IMR-90 (cell line): ENCODE measurements at regions not wholly inside any gene's neighbourhood (a gene's known extent, or its start where the extent isn't known, plus 50 kb on each side); places are given as distances from the start of the nearest gene placed in this dataset.

ENCODE experiments used
- ATAC-seq: fragments of 200-7000 bp; cut with Tn5 transposase; 2 replicates; pipeline ENCODE4 v1.9.1; 2020; ENCODE audit warnings: low read depth, mild to moderate bottlenecking, moderate library complexity
- BruUV-seq: library from RNA; stranded (reverse); fragments of 400-500 nt; replicated peaks from 2 replicates; lab custom pipeline; 2021; lab: Mats Ljungman, UMichigan
- CTCF ChIA-PET: fragments of 300-600 bp; formaldehyde crosslinking; extraction: SDS; loops from one replicate; lab custom pipeline; 2021; ENCODE audit warnings: antibody characterized with exemption; lab: Yijun Ruan, JAX
- POLR2A ChIA-PET: fragments of 300-600 bp; sonication (Branson Sonifier 250); formaldehyde crosslinking; loops from one replicate; lab custom pipeline; 2022; ENCODE audit warnings: antibody characterized with exemption; ENCODE audit not compliant: unreplicated experiment; lab: Charles Lee
- DNase-seq: peaks from one replicate; pipeline ENCODE4 v3.0.0; 2013
- H2AFZ ChIP-seq: replicated peaks from 2 replicates; pipeline ENCODE3; 2013; ENCODE audit warnings: low read length, mild to moderate bottlenecking; ENCODE audit not compliant: poor library complexity
- H2AK5ac ChIP-seq: 2 replicates; pipeline ENCODE4 v1.6.1; 2013; ENCODE audit warnings: low read depth, low read length, inconsistent platforms
- H2AK9ac ChIP-seq: replicated peaks from 2 replicates; pipeline ENCODE3; 2013; ENCODE audit warnings: mild to moderate bottlenecking, low read depth, low read length, moderate library complexity; ENCODE audit not compliant: poor library complexity
- H2BK120ac ChIP-seq: 2 replicates; pipeline ENCODE4 v1.6.1; 2013; ENCODE audit warnings: low read depth, low read length, inconsistent platforms
- H2BK15ac ChIP-seq: 3 replicates; pipeline ENCODE4 v1.6.1; 2013; ENCODE audit warnings: low read depth, low read length, inconsistent platforms
- H2BK20ac ChIP-seq: 2 replicates; pipeline ENCODE4 v1.6.1; 2013; ENCODE audit warnings: low read depth, mild to moderate bottlenecking, inconsistent platforms, low read length, moderate library complexity
- H2BK5ac ChIP-seq: 2 replicates; pipeline ENCODE4 v1.6.1; 2013; ENCODE audit warnings: mild to moderate bottlenecking, low read depth, low read length, inconsistent platforms; ENCODE audit not compliant: poor library complexity, severe bottlenecking
- H3K14ac ChIP-seq: replicated peaks from 2 replicates; pipeline ENCODE4 v1.6.1; 2013; ENCODE audit warnings: low read depth, low read length, inconsistent platforms
- H3K18ac ChIP-seq: 2 replicates; pipeline ENCODE4 v1.6.1; 2013; ENCODE audit warnings: low read depth, low read length, control low read depth
- H3K23ac ChIP-seq: 2 replicates; pipeline ENCODE4 v1.6.1; 2013; ENCODE audit warnings: low read depth, low read length, inconsistent platforms
- H3K27ac ChIP-seq: 2 replicates; pipeline ENCODE4 v1.5.1; 2013; ENCODE audit warnings: mild to moderate bottlenecking, control low read depth, low read length; ENCODE audit not compliant: insufficient read depth
- H3K27me3 ChIP-seq: 2 replicates; pipeline ENCODE4 v1.6.1; 2013; ENCODE audit warnings: low read length; ENCODE audit not compliant: control insufficient read depth, insufficient read depth
- H3K36me3 ChIP-seq: 2 replicates; pipeline ENCODE4 v1.6.1; 2013; ENCODE audit warnings: low read length, mixed read lengths; ENCODE audit not compliant: control insufficient read depth, insufficient read depth
- H3K4ac ChIP-seq: 2 replicates; pipeline ENCODE4 v1.6.1; 2013; ENCODE audit warnings: low read depth, low read length, inconsistent platforms
- H3K4me1 ChIP-seq: 2 replicates; pipeline ENCODE4 v1.6.1; 2013; ENCODE audit warnings: low read length, mixed read lengths; ENCODE audit not compliant: control insufficient read depth, insufficient read depth
- H3K4me2 ChIP-seq: 2 replicates; pipeline ENCODE4 v1.6.1; 2013; ENCODE audit warnings: low read depth, mild to moderate bottlenecking, control low read depth, low read length, moderate library complexity
- H3K4me3 ChIP-seq: 2 replicates; pipeline ENCODE4 v1.5.1; 2013; ENCODE audit warnings: low read depth, mild to moderate bottlenecking, control low read depth, low read length, moderate library complexity; ENCODE audit not compliant: insufficient read depth
- H3K56ac ChIP-seq: 2 replicates; pipeline ENCODE4 v1.6.1; 2013; ENCODE audit warnings: low read length, inconsistent platforms; ENCODE audit not compliant: insufficient read depth; ENCODE audit errors: extremely low read depth
- H3K79me1 ChIP-seq, 2 experiments: 2 replicates each; pipeline ENCODE4 v1.6.1; 2013; ENCODE audit warnings: low read length in 2 of 2, inconsistent platforms in 1 of 2, low read depth in 1 of 2
- H3K9ac ChIP-seq: 2 replicates; pipeline ENCODE4 v1.6.1; 2013; ENCODE audit warnings: low read depth, low read length, control low read depth
- H3K9me1 ChIP-seq: 2 replicates; pipeline ENCODE4 v1.6.1; 2013; ENCODE audit warnings: low read length, inconsistent platforms; ENCODE audit not compliant: insufficient read depth
- H3K9me3 ChIP-seq: 2 replicates; pipeline ENCODE4 v1.6.1; 2013; ENCODE audit warnings: low read length; ENCODE audit not compliant: control insufficient read depth, insufficient read depth
- H4K20me1 ChIP-seq: 2 replicates; pipeline ENCODE4 v1.6.1; 2013; ENCODE audit warnings: low read length, inconsistent platforms; ENCODE audit not compliant: insufficient read depth
- H4K5ac ChIP-seq: 2 replicates; pipeline ENCODE4 v1.6.1; 2013; ENCODE audit warnings: mild to moderate bottlenecking, low read depth, low read length, control low read depth
- H4K8ac ChIP-seq, 2 experiments: 2 replicates each; pipeline ENCODE4 v1.6.1; 2013; ENCODE audit warnings: low read depth in 2 of 2, low read length in 2 of 2, control low read depth in 1 of 2, inconsistent platforms in 1 of 2
- H4K91ac ChIP-seq: 2 replicates; pipeline ENCODE4 v1.6.1; 2013; ENCODE audit warnings: low read depth, low read length, inconsistent platforms; ENCODE audit not compliant: insufficient read depth
- BHLHE40 ChIP-seq: fragments of 150-350 bp; IDR thresholded peaks from 2 replicates; pipeline ENCODE4 v1.6.1; 2016; ENCODE audit warnings: mild to moderate bottlenecking, low read depth, low read length
- CEBPB ChIP-seq: IDR thresholded peaks from 2 replicates; pipeline ENCODE4 v1.6.1; 2012; ENCODE audit warnings: low read depth, low read length, improper control_type of control experiment
- CHD1 ChIP-seq: IDR thresholded peaks from 2 replicates; pipeline ENCODE4 v1.6.1; 2012; ENCODE audit warnings: low read depth, low read length, improper control_type of control experiment
- ELK1 ChIP-seq: fragments of 150-350 bp; IDR thresholded peaks from 2 replicates; pipeline ENCODE4 v1.6.1; 2016; ENCODE audit warnings: low read depth, mild to moderate bottlenecking, low read length, moderate library complexity, borderline replicate concordance
- FOS ChIP-seq: fragments of 150-350 bp; IDR thresholded peaks from 2 replicates; pipeline ENCODE4 v1.6.1; 2016; ENCODE audit warnings: low read depth, low read length
- MAFK ChIP-seq: IDR thresholded peaks from 2 replicates; pipeline ENCODE4 v1.6.1; 2012; ENCODE audit warnings: low read depth, low read length, improper control_type of control experiment
- MAZ ChIP-seq: IDR thresholded peaks from 2 replicates; pipeline ENCODE4 v1.6.1; 2012; ENCODE audit warnings: low read depth, mild to moderate bottlenecking, low read length, improper control_type of control experiment, moderate library complexity, borderline replicate concordance
- MXI1 ChIP-seq: IDR thresholded peaks from 2 replicates; pipeline ENCODE4 v1.6.1; 2012; ENCODE audit warnings: low read depth, mild to moderate bottlenecking, low read length, moderate library complexity, borderline replicate concordance
- NFE2L2 ChIP-seq: fragments of 150-350 bp; IDR thresholded peaks from 2 replicates; pipeline ENCODE4 v1.6.1; 2016; ENCODE audit warnings: low read depth, mild to moderate bottlenecking, low read length
- POLR2A ChIP-seq: IDR thresholded peaks from 2 replicates; pipeline ENCODE4 v1.6.1; 2012; ENCODE audit warnings: mild to moderate bottlenecking, low read depth, low read length
- RAD21 ChIP-seq: IDR thresholded peaks from 2 replicates; pipeline ENCODE4 v1.6.1; 2012; ENCODE audit warnings: low read length, improper control_type of control experiment
- RCOR1 ChIP-seq: IDR thresholded peaks from 2 replicates; pipeline ENCODE4 v1.6.1; 2012; ENCODE audit warnings: mild to moderate bottlenecking, low read length, improper control_type of control experiment; ENCODE audit not compliant: insufficient replicate concordance
- RFX5 ChIP-seq: IDR thresholded peaks from 2 replicates; pipeline ENCODE4 v1.8.0; 2012; ENCODE audit warnings: low read depth, mild to moderate bottlenecking, low read length, moderate library complexity
- SMC3 ChIP-seq: fragments of 150-350 bp; IDR thresholded peaks from 2 replicates; pipeline ENCODE4 v1.6.1; 2016; ENCODE audit warnings: low read depth, mild to moderate bottlenecking, antibody characterized with exemption, low read length, moderate library complexity
- USF2 ChIP-seq: fragments of 150-350 bp; IDR thresholded peaks from 2 replicates; pipeline ENCODE4 v1.6.1; 2017; ENCODE audit warnings: mild to moderate bottlenecking, antibody characterized with exemption, low read length, low read depth
- WGBS, 2 experiments: methylation state at CpG; one replicate each; pipeline versions ENCODE4 v1.1.5 to v1.1.7; 2013; ENCODE audit warnings: missing lambda C conversion rate in 2 of 2; ENCODE audit not compliant: insufficient read length in 1 of 2; ENCODE audit errors: extremely low coverage in 2 of 2; 5-methylcytosine and 5-hydroxymethylcytosine counted together
- dilution Hi-C: fragments of 300-500 bp; cut with HindIII; formaldehyde crosslinking; loops from one replicate; pipeline ENCODE4 v1.14.3; 2018; ENCODE audit warnings: low sequenced_read_pairs; ENCODE audit not compliant: unreplicated experiment
- in situ Hi-C: fragments of 300-500 bp; cut with MboI; formaldehyde crosslinking; loops from 3 replicates; pipeline ENCODE4 v1.14.3; 2019; ENCODE audit warnings: low sequenced_read_pairs, inconsistent platforms, mixed read lengths
- intact Hi-C: fragments of 100-400 bp; cut with micrococcal nuclease; formaldehyde crosslinking; loops from 2 replicates; pipeline ENCODE4 v1.10.0; 2022
- TF ChIP-seq, protein P1 (sequence below): conservative IDR thresholded peaks from 2 replicates; pipeline ENCODE4 v1.5.1; 2012; ENCODE audit warnings: mild to moderate bottlenecking, low read depth, low read length, improper control_type of control experiment

DNA sequence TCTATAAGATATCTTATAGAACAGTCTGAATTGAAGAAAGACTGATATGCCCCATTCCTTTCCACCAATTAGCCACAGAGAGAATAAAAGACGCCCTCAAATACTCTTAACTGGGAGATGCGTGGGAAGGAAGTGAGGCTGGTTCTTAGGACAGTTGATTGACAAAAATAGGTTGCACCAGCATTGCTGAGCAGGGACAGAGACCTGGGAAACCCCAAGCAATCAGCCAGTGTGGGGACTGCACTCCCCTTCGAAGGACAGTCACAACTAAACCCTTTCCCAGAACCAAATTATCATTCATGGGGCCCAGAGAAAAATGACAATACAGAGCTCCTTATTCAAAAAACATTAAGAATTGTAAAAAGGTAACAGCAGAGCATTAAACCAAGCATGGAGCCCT, 196.9 kb upstream of the GHITM start:
- ATAC-seq (no peak), DNase-seq (no peak)
- no peak overlapping the region for H2BK120ac ChIP-seq
- no peaks in the 10 kb centered on the region for H3K79me1 ChIP-seq
- WGBS, 2 experiments = no CpG with 5 or more reads among the region's 3 CpGs
- H3K18ac ChIP-seq = no peak overlapping the region
- H2BK20ac ChIP-seq = no peak overlapping the region
- no peak overlapping the region for H3K27ac ChIP-seq
- H2AK5ac ChIP-seq = no peak overlapping the region
- no peak overlapping the region for H3K9ac ChIP-seq
- H2AFZ ChIP-seq = no peak overlapping the region
- no TSS peak for BruUV-seq
- H3K4me3 ChIP-seq = no peak overlapping the region
- H3K14ac ChIP-seq = no peak overlapping the region
- no peak overlapping the region for H4K8ac ChIP-seq
- no peak overlapping the region for H3K4ac ChIP-seq
- no peaks in the 10 kb centered on the region for H3K36me3 ChIP-seq
- ChIA-PET POLR2A (no interaction called here), CTCF (no interaction called here)
- no peak overlapping the region for H4K91ac ChIP-seq
- H3K4me1 ChIP-seq = no peaks in the 10 kb centered on the region
- H2BK5ac ChIP-seq = no peak overlapping the region
- no peaks in the 10 kb centered on the region for H3K9me3 ChIP-seq
- in situ Hi-C loops = no loop called here
- no peak overlapping the region for H2BK15ac ChIP-seq
- H4K5ac ChIP-seq = no peak overlapping the region
- H3K27me3 ChIP-seq = no peaks in the 10 kb centered on the region
- TF ChIP-seq SMC3 (no peak), RAD21 (no peak), MXI1 (no peak), POLR2A (no peak), BHLHE40 (no peak), RFX5 (no peak), NFE2L2 (no peak), USF2 (no peak), CHD1 (no peak), MAZ (no peak), RCOR1 (no peak), ELK1 (no peak), CEBPB (no peak), MAFK (no peak), FOS (no peak)
- TF ChIP-seq, protein P1, sequence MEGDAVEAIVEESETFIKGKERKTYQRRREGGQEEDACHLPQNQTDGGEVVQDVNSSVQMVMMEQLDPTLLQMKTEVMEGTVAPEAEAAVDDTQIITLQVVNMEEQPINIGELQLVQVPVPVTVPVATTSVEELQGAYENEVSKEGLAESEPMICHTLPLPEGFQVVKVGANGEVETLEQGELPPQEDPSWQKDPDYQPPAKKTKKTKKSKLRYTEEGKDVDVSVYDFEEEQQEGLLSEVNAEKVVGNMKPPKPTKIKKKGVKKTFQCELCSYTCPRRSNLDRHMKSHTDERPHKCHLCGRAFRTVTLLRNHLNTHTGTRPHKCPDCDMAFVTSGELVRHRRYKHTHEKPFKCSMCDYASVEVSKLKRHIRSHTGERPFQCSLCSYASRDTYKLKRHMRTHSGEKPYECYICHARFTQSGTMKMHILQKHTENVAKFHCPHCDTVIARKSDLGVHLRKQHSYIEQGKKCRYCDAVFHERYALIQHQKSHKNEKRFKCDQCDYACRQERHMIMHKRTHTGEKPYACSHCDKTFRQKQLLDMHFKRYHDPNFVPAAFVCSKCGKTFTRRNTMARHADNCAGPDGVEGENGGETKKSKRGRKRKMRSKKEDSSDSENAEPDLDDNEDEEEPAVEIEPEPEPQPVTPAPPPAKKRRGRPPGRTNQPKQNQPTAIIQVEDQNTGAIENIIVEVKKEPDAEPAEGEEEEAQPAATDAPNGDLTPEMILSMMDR = no peak
- H3K9me1 ChIP-seq = no peaks in the 10 kb centered on the region
- intact Hi-C loops = no loop called here
- H3K23ac ChIP-seq = no peak overlapping the region
- H3K4me2 ChIP-seq = no peak overlapping the region
- H3K56ac ChIP-seq = no peak overlapping the region
- H2AK9ac ChIP-seq = no peak overlapping the region
- dilution Hi-C loops = no loop called here
- no peaks in the 10 kb centered on the region for H4K20me1 ChIP-seq
